ENCODE measurements at regions not wholly inside any gene's neighbourhood (a gene's known extent, or its start where the extent isn't known, plus 50 kb on each side); places are given as distances from the start of the nearest gene placed in this dataset.
"Not testable (repeated sequence)": the region's sequence is repeated elsewhere in the genome, so short reads cannot be mapped to it uniquely, and the experiment has no call there.

GRCh38 chr4:106803083-106803482 lies 233.0 kb downstream of the DKK2 start:
- no peak overlapping the region for H3K27ac Mint-ChIP-seq
- H3K4me3 Mint-ChIP-seq: no peak overlapping the region
- peaks cover 2% of the 10 kb centered on the region for H3K27me3 Mint-ChIP-seq
- intact Hi-C loops (cut with micrococcal nuclease): no loop called here
- H3K4me1 Mint-ChIP-seq (ENCODE audit: low read depth): no peaks in the 10 kb centered on the region
- no peaks in the 10 kb centered on the region for H3K9me3 Mint-ChIP-seq
- no peaks in the 10 kb centered on the region for H3K36me3 Mint-ChIP-seq (ENCODE audit: low read depth)

- no peaks in the 10 kb centered on the region for H3K36me3 Mint-ChIP-seq (ENCODE audit: low read depth)
- no peaks in the 10 kb centered on the region for H3K9me3 Mint-ChIP-seq
- H3K4me1 Mint-ChIP-seq (ENCODE audit: low read depth): no peaks in the 10 kb centered on the region
- H3K27me3 Mint-ChIP-seq: peaks cover 2% of the 10 kb centered on the region
- intact Hi-C loops (cut with micrococcal nuclease): no loop called here
- H3K27ac Mint-ChIP-seq: no peak overlapping the region
- no peak overlapping the region for H3K4me3 Mint-ChIP-seq
Measured at GRCh38 chr4:106801386-106801785, 234.7 kb downstream of the DKK2 start.

GRCh38 chr4:106796876-106797275 lies 239.2 kb downstream of the DKK2 start:
- Mint-ChIP-seq H3K4me3 (no peak overlapping the region), H3K4me1 (ENCODE audit: low read depth) (no peaks in the 10 kb centered on the region), H3K27ac (no peak overlapping the region), H3K9me3 (no peaks in the 10 kb centered on the region), H3K36me3 (ENCODE audit: low read depth) (no peaks in the 10 kb centered on the region), H3K27me3 (peaks cover 6% of the 10 kb centered on the region)
- intact Hi-C loops (cut with micrococcal nuclease): no loop called here

- no peaks in the 10 kb centered on the region for H3K4me1 Mint-ChIP-seq (ENCODE audit: low read depth)
- H3K4me3 Mint-ChIP-seq: no peak overlapping the region
- H3K9me3 Mint-ChIP-seq: no peaks in the 10 kb centered on the region
- no peak overlapping the region for H3K27ac Mint-ChIP-seq
- H3K27me3 Mint-ChIP-seq: peaks cover 6% of the 10 kb centered on the region
- H3K36me3 Mint-ChIP-seq (ENCODE audit: low read depth): no peaks in the 10 kb centered on the region
- intact Hi-C loops (cut with micrococcal nuclease): no loop called here
Measured at GRCh38 chr4:106795326-106795725, 240.8 kb downstream of the DKK2 start.

GRCh38 chr4:106793933-106794332 lies 242.2 kb downstream of the DKK2 start:
- no peaks in the 10 kb centered on the region for H3K36me3 Mint-ChIP-seq (ENCODE audit: low read depth)
- no peak overlapping the region for H3K4me3 Mint-ChIP-seq
- no peaks in the 10 kb centered on the region for H3K9me3 Mint-ChIP-seq
- H3K4me1 Mint-ChIP-seq (ENCODE audit: low read depth): no peaks in the 10 kb centered on the region
- no peak overlapping the region for H3K27ac Mint-ChIP-seq
- H3K27me3 Mint-ChIP-seq: peaks cover 6% of the 10 kb centered on the region
- intact Hi-C loops (cut with micrococcal nuclease): no loop called here

GRCh38 chr4:106775636-106776035 lies 260.5 kb downstream of the DKK2 start:
- Mint-ChIP-seq H3K4me1 (ENCODE audit: low read depth) (peaks cover 18% of the 10 kb centered on the region), H3K36me3 (ENCODE audit: low read depth) (no peaks in the 10 kb centered on the region), H3K27me3 (no peaks in the 10 kb centered on the region), H3K4me3 (no peak overlapping the region), H3K9me3 (peaks cover 20% of the 10 kb centered on the region), H3K27ac (no peak overlapping the region)
- intact Hi-C loops (cut with micrococcal nuclease): no loop called here

GRCh38 chr4:106774055-106774454 lies 262.1 kb downstream of the DKK2 start:
- Mint-ChIP-seq H3K9me3 (peaks cover 31% of the 10 kb centered on the region), H3K4me1 (ENCODE audit: low read depth) (peaks cover 18% of the 10 kb centered on the region)
- H3K27ac Mint-ChIP-seq; intact Hi-C loops (cut with micrococcal nuclease); H3K4me3 Mint-ChIP-seq; H3K27me3 Mint-ChIP-seq; H3K36me3 Mint-ChIP-seq (ENCODE audit: low read depth): not testable (repeated sequence)

- Mint-ChIP-seq H3K27me3 (peaks cover 1% of the 10 kb centered on the region), H3K4me1 (ENCODE audit: low read depth) (peaks cover 18% of the 10 kb centered on the region), H3K9me3 (peaks cover 32% of the 10 kb centered on the region), H3K27ac (no peak overlapping the region), H3K36me3 (ENCODE audit: low read depth) (no peaks in the 10 kb centered on the region), H3K4me3 (no peak overlapping the region)
- intact Hi-C loops (cut with micrococcal nuclease): no loop called here
Measured at GRCh38 chr4:106773076-106773905, 262.8 kb downstream of the DKK2 start.

- intact Hi-C loops (cut with micrococcal nuclease): no loop called here
- peaks cover 19% of the 10 kb centered on the region for H3K9me3 Mint-ChIP-seq
- H3K4me1 Mint-ChIP-seq (ENCODE audit: low read depth): peaks cover 7% of the 10 kb centered on the region
- H3K4me3 Mint-ChIP-seq: no peak overlapping the region
- H3K27me3 Mint-ChIP-seq: peaks cover 1% of the 10 kb centered on the region
- no peaks in the 10 kb centered on the region for H3K36me3 Mint-ChIP-seq (ENCODE audit: low read depth)
- H3K27ac Mint-ChIP-seq: no peak overlapping the region
Measured at GRCh38 chr4:106767991-106768390, 268.1 kb downstream of the DKK2 start.

- Mint-ChIP-seq H3K27ac (no peak overlapping the region), H3K4me3 (no peak overlapping the region), H3K27me3 (peaks cover 1% of the 10 kb centered on the region), H3K9me3 (peaks cover 12% of the 10 kb centered on the region), H3K36me3 (ENCODE audit: low read depth) (no peaks in the 10 kb centered on the region), H3K4me1 (ENCODE audit: low read depth) (no peaks in the 10 kb centered on the region)
- intact Hi-C loops (cut with micrococcal nuclease): no loop called here
Measured at GRCh38 chr4:106766519-106766918, 269.6 kb downstream of the DKK2 start.

GRCh38 chr4:106764774-106765173 lies 271.3 kb downstream of the DKK2 start:
- no peaks in the 10 kb centered on the region for H3K4me1 Mint-ChIP-seq (ENCODE audit: low read depth)
- intact Hi-C loops (cut with micrococcal nuclease): no loop called here
- no peak overlapping the region for H3K27ac Mint-ChIP-seq
- peaks cover 9% of the 10 kb centered on the region for H3K9me3 Mint-ChIP-seq
- no peak overlapping the region for H3K4me3 Mint-ChIP-seq
- H3K27me3 Mint-ChIP-seq: peaks cover 1% of the 10 kb centered on the region
- no peaks in the 10 kb centered on the region for H3K36me3 Mint-ChIP-seq (ENCODE audit: low read depth)

- H3K27me3 Mint-ChIP-seq: no peaks in the 10 kb centered on the region
- no peaks in the 10 kb centered on the region for H3K9me3 Mint-ChIP-seq
- no peak overlapping the region for H3K4me3 Mint-ChIP-seq
- no peaks in the 10 kb centered on the region for H3K4me1 Mint-ChIP-seq (ENCODE audit: low read depth)
- intact Hi-C loops (cut with micrococcal nuclease): no loop called here
- H3K36me3 Mint-ChIP-seq (ENCODE audit: low read depth): no peaks in the 10 kb centered on the region
- no peak overlapping the region for H3K27ac Mint-ChIP-seq
Measured at GRCh38 chr4:106762666-106763443, 273.3 kb downstream of the DKK2 start.

- H3K36me3 Mint-ChIP-seq (ENCODE audit: low read depth): no peaks in the 10 kb centered on the region
- no peaks in the 10 kb centered on the region for H3K9me3 Mint-ChIP-seq
- H3K4me1 Mint-ChIP-seq (ENCODE audit: low read depth): no peaks in the 10 kb centered on the region
- intact Hi-C loops (cut with micrococcal nuclease): no loop called here
- H3K27me3 Mint-ChIP-seq: peaks cover 3% of the 10 kb centered on the region
- no peak overlapping the region for H3K27ac Mint-ChIP-seq
- H3K4me3 Mint-ChIP-seq: no peak overlapping the region
Measured at GRCh38 chr4:106753426-106753825, 282.7 kb downstream of the DKK2 start.

- Mint-ChIP-seq H3K27ac (no peak overlapping the region), H3K9me3 (no peaks in the 10 kb centered on the region), H3K4me3 (no peak overlapping the region), H3K27me3 (peaks cover 3% of the 10 kb centered on the region), H3K4me1 (ENCODE audit: low read depth) (no peaks in the 10 kb centered on the region), H3K36me3 (ENCODE audit: low read depth) (no peaks in the 10 kb centered on the region)
- intact Hi-C loops (cut with micrococcal nuclease): no loop called here
Measured at GRCh38 chr4:106746451-106746850, 289.7 kb downstream of the DKK2 start.

All from dendritic cell treated with granulocyte-macrophage colony-stimulating factor and Interleukin-4, amounts not matched to agents 40 ng/mL and 50 ng/mL, for 4 days (primary cell).